Activated CD8-positive, alpha-beta memory T cell treated with anti-CD3 and anti-CD28 coated beads for 36 hours (primary cell): ENCODE measurements at regions not wholly inside any gene's neighbourhood (a gene's known extent, or its start where the extent isn't known, plus 50 kb on each side); places are given as distances from the start of the nearest gene placed in this dataset.

Source experiments
- CTCF ChIA-PET: fragments of 350-600 bp; sonication (Branson Sonifier 250); formaldehyde crosslinking; loops from one replicate; lab custom pipeline; 2021; ENCODE audit warnings: antibody characterized with exemption; lab: Charles Lee
- POLR2A ChIA-PET: fragments of 350-600 bp; sonication (Branson Sonifier 250); formaldehyde crosslinking; loops from one replicate; lab custom pipeline; 2021; ENCODE audit warnings: antibody characterized with exemption; lab: Charles Lee

DNA sequence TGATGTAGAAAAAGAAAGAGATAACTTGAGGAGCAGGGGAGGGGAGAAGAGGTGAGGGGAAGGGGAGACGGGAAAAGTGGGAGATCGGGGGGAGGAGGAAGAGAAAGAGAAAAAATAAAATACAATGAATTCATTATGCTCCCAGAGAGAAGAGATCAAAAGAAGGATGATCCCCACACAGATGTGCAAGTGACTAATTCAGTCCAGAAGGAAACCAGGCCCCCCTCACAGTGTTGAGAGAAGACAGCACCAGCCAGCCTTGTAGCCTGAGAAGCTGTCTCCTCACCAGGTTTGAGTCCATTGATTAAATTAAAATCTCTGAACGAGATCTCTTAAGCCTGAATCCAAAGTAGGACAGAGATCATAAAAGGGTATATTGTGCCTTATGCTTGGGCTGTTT is 333.7 kb upstream of the NBEA start:
- ChIA-PET POLR2A (no interaction called here), CTCF (no interaction called here)

GRCh38 chr13:34611671-34612070 is 330.4 kb upstream of the NBEA start:
- ChIA-PET CTCF (no interaction called here), POLR2A (no interaction called here)

DNA sequence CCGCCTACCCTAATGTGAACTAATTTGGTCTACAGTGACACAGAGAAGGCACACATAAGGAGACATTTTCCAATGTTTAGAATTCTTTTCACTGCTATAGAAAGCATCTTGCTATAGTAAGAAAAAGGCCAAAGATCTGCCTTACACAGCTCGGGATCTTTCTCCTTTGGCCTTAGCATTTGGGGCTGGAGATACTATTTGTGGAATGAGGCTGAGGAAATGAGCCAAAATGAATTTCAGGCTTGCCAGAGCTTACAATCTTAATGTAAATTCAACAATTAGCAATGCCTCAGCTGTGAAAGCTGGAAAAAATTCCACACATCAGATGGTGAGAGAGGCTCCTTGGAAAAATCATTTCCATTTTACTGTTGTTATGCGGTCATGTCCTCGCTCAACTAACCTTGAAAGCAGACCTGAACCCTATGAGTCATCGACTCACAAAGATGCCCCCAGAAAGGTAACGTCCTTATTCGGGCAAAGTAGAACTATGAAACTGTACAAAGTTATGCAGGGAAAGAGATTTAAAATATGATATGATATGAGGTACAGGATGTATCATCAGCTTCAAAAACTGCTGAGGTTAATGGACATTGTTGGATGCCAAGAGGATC is 324.5 kb upstream of the NBEA start:
- CTCF ChIA-PET = no interaction called here
- POLR2A ChIA-PET = no interaction called here

DNA sequence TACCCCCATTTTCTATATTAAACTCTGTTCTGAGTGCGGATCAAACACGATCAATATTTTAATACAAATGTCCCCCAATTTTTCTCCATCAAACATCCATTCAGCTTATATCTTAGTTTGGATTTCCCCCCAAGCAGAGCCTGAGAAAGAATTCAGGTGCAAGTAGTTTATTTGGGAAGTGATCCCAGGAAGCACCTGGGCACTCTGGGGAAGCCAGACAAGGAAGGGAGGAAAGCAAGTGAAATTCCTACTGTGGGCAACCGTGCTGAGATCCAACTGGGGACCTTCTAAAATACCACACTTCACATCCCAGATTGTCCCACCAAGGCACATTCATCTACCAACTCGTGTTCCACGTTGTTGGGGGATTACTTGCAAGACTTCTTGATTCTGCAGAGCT is 323.4 kb upstream of the NBEA start:
- ChIA-PET CTCF (no interaction called here), POLR2A (no interaction called here)

GRCh38 chr13:34619326-34619725 is 322.7 kb upstream of the NBEA start:
- POLR2A ChIA-PET = no interaction called here
- CTCF ChIA-PET = no interaction called here

DNA sequence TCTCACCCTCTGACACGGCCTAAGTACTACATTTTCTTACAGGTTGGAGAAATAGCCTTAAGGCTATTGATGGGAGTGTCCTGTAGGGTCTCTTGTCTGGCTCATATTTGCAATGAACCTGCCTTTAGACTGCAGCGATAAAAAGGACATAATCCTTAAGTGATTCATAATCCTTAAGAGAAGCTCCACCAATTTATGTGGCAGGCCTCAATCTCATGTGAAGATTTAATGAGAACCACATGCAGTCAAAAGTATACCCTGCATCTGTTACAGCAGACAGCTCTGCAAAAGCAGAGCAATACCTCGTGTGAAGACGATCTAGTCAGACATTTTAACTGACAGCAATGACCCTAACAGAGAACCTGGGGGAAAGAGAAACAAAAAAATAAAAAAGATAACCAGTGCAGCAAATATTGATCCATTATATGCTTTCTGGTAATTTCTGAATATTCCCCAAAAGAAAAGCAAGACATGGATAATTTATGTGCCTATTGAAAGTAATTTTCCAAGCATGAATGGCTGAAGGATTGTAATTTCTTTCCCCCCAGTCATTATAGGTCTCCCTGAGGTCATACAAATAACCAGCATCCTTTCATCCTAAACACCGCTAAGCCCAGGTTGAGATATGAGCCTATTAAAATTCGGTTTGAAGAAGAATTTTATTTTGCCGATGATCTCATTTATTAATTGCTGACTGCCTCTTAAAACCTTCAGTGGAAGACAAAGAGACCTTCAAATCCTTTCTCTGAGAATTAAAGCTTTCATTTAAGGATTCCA is 321.8 kb upstream of the NBEA start:
- POLR2A ChIA-PET = no interaction called here
- CTCF ChIA-PET = no interaction called here

GRCh38 chr13:34620862-34621261 is 321.2 kb upstream of the NBEA start:
- ChIA-PET POLR2A (no interaction called here), CTCF (no interaction called here)

- ChIA-PET CTCF (no interaction called here), POLR2A (no interaction called here)
Measured at GRCh38 chr13:34623331-34623730, 318.7 kb upstream of the NBEA start.

DNA sequence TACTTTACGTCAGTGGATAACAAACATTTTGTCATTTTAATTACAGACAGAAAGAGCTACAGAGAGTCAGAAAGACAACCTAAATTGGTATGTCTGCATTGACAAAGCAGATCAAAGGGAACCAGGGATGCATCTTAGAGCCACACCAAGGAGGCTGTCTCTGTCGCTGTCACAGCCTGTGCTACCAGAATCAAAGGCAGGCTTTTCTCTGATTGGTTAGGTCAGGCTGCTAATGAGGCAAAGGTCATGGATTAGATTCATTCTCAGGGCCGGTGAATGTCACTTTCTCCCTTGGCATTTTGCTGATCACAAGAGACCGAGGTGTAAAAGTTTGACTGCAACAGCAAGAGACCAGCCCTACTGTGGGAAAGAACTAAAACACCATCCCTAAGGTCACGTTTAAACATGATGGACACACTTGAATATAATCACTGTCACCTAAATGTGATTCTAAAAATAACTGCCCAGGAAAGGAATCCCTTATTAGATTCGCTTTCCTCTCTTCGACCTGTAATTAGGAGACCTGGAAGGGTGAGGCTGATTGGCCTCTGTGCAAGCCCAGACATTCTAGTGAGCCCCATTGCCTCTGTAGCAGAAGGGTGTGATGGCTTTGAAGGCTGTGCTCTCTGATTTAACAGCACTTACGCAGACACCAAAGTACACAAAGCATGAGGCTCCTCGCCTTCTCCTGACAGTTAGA is 314.4 kb upstream of the NBEA start:
- POLR2A ChIA-PET = no interaction called here
- CTCF ChIA-PET = no interaction called here

DNA sequence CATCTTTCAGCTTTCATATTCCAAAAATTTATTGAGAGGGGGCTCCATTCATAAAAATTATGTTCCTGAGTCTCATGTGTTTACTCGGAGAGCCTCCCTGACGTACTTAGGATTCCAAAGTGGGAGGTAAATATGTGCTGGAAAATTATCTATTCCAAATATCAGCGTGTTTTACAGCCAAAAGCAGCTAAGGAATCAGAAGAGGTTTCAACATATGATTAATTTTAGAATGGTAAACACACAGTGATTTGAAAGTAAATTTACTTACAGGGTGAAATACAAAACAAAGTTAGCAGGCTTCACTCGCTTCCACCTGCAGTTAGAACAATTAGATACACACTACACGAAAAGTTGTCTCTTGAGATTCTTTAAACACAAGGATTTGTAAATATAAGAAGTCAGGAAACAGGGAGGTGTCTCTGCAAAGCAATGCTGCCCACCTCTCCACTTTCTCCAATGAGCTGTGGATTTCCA is 313.8 kb upstream of the NBEA start:
- POLR2A ChIA-PET = no interaction called here
- CTCF ChIA-PET = no interaction called here

DNA sequence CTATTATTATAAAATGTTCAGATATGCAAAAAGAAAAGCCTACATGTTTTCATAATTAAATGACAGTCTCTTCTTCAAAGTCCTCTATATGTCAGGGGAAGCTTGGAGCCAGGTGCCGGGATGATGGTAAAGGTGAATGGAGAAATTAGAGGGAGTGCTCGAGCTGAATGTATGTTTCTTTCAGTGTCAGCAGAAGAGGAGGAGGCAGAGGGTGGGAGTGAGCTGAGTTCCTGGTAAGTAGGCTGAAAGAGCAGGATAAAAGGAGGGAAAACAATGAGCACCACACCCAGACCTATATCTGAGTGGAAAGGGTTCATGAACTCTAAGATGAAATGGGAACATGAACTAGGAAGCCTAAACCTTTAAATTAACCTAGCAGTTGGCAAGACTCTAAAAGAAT is 307.6 kb upstream of the NBEA start:
- ChIA-PET CTCF (interaction anchor here (0.6 kb wide), 1 partner anchor 1184 kb away, joined by 4 read pairs; no protein-coding TSS in a partner anchor), POLR2A (no interaction called here)

GRCh38 chr13:34637138-34637537 is 304.9 kb upstream of the NBEA start:
- ChIA-PET CTCF (interaction anchor here (1.1 kb wide), 1 partner anchor 24 kb away, joined by 5 read pairs; no protein-coding TSS in a partner anchor), POLR2A (no interaction called here)

DNA sequence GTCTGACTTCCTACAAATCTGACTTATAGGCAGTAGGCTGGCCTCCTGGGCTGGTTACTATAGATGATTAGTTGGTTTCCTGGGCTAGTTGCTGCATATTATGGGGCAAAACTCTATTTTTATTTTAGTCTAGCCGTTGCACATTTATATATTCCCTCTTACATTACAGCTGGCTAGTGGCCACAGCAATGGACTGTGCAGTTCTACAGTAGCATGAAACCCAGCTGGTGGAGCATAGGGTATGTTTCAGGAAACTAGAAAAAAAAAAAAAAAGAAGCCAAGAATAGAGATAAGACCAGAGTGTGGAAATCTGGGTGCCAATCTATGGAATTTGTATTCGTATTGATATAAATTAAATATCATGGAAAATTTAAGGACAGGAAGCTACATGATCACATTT is 304.4 kb upstream of the NBEA start:
- CTCF ChIA-PET = interaction anchor here (1.1 kb wide), 1 partner anchor 24 kb away, joined by 5 read pairs; no protein-coding TSS in a partner anchor
- POLR2A ChIA-PET = no interaction called here

DNA sequence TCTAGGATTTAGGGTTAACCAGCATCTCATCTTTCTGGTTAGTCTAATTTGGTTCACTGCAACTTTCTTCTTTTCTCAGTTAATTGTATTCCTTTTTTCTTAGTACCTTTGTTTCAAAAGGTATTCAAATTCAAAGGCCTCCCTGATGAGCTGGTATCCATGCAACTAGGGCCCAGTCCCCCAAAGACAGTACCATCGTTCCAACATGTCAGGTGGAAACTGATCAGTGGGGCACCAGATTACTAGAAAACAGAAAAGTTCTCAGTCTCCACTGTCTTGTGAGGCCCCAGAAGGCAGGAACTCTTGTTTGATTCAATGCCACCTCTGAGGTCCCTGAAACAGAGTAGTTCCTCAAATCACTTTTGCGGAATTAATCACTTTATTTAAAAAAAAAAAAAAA is 303.2 kb upstream of the NBEA start:
- CTCF ChIA-PET = no interaction called here

GRCh38 chr13:34640179-34640992 is 301.7 kb upstream of the NBEA start:
- POLR2A ChIA-PET = no interaction called here
- CTCF ChIA-PET = no interaction called here

More for the DNA sequence above, 303.2 kb upstream of the NBEA start:
- POLR2A ChIA-PET = no interaction called here

DNA sequence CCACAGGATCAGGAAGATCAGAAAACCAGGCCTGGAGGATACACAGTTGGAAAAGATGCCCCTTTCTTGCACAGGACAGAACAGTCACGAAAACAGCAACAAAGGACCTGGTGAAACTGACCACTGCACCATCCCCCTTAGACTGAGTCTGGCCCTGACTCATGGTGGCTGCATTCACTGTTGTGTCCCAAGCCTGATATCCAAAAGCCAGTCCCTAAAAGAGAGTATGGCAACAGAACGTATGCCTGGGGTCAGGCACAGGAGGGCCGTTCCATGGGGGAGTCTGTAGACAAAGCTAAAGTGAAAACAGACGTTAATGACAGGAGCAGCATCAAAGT is 301.1 kb upstream of the NBEA start:
- CTCF ChIA-PET = no interaction called here
- POLR2A ChIA-PET = no interaction called here

DNA sequence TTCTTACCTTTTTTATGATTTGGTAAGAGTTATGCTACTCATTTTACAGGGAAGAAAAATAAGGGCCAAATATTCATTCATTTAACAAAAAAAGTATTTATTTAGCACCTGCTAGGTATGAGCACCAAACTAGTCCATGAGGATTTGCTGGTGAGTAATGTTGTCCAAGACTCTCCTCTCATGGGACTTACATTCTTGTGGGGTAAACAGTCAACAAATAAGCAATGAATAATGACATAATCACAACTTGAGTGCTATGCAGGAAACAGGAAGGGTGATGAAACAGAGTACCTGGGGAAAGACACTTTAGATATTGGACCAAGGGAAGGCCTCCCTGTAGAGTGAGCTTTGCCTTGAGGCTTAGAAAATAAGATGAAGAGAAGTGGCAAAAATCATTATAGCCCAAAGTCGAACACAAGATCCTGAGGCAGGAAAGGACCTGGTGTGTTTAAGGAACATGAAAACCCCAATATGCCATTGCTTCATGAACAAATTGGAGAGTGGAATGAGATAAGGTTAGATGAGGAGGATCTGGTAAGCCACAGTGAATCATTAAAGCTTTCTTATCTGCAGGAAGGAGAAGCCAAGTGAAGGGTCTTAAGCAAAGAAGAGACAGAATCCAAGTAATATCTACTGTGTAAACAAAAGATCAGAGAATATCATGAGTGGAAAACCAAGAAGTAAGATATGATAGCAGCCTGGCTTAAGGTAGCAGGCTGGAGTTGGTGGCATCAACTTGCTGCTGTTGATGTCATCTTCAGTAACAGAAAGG is 294.5 kb upstream of the NBEA start:
- POLR2A ChIA-PET = no interaction called here
- CTCF ChIA-PET = no interaction called here

- POLR2A ChIA-PET = no interaction called here
- CTCF ChIA-PET = no interaction called here
Measured at GRCh38 chr13:34654203-34654602, 287.9 kb upstream of the NBEA start.

DNA sequence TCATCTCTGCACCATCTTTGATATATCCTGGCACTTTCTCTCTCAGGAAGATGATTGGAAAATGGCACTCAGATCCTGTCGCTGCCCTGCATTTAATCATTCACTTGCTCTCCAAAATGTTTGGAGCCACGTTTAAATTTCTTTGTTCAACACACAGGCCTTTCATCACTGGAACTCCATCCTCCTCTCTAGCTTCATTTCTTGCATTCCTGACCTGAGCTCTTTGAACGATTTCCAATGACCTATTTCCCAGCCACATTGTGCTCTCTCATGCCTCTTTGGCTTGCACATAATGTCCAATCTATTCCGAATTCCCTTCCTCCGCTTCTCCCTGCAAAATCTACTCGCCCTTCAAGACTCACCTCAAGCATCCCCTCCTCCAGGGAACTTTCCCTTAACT is 287.4 kb upstream of the NBEA start:
- ChIA-PET CTCF (no interaction called here), POLR2A (no interaction called here)
